ENCODE measurements at regions not wholly inside any gene's neighbourhood (a gene's known extent, or its start where the extent isn't known, plus 50 kb on each side); places are given as distances from the start of the nearest gene placed in this dataset.

DNA sequence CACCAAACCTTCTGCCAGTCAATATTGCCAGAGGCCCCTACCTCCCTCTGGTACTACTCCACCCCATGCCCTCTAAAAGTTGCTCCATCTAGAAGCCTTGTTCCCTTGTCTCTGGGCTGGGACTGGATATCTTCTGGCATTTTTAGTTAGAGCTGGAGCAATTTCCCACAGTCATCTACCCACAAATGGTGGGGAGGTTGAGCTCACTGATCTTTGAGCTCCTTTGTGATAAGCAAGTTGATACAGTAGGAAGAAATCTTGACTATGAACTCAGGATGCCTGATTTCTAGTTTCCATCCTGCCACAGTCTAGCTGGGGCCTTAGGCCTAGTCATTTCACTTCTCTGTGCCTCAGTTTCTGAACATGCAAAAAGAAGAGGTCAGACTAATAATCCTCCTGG is 155.0 kb downstream of the MAIP1 start:
- TF ChIP-seq, protein P1, sequence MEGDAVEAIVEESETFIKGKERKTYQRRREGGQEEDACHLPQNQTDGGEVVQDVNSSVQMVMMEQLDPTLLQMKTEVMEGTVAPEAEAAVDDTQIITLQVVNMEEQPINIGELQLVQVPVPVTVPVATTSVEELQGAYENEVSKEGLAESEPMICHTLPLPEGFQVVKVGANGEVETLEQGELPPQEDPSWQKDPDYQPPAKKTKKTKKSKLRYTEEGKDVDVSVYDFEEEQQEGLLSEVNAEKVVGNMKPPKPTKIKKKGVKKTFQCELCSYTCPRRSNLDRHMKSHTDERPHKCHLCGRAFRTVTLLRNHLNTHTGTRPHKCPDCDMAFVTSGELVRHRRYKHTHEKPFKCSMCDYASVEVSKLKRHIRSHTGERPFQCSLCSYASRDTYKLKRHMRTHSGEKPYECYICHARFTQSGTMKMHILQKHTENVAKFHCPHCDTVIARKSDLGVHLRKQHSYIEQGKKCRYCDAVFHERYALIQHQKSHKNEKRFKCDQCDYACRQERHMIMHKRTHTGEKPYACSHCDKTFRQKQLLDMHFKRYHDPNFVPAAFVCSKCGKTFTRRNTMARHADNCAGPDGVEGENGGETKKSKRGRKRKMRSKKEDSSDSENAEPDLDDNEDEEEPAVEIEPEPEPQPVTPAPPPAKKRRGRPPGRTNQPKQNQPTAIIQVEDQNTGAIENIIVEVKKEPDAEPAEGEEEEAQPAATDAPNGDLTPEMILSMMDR (conservative IDR thresholded peaks at IDR 0.05 in 1 of 2, IDR thresholded peaks at IDR 0.05 in 1 of 2; ENCODE audit: low read depth in 1 of 2, low read length in 2 of 2) = no peak
- no peak for TF ChIP-seq EZH2 (IDR thresholded peaks at IDR 0.05; ENCODE audit: low read length, missing control alignments)

All from fibroblast of lung (primary cell).